Activated CD4-positive, alpha-beta T cell treated with anti-CD3 and anti-CD28 coated beads, Interleukin-2, amount 50 U/mL, for 1 hour (primary cell): ENCODE measurements at regions not wholly inside any gene's neighbourhood (a gene's known extent, or its start where the extent isn't known, plus 50 kb on each side); places are given as distances from the start of the nearest gene placed in this dataset.
"Not testable (repeated sequence)": the region's sequence is repeated elsewhere in the genome, so short reads cannot be mapped to it uniquely, and the experiment has no call there.

ENCODE experiments used
- DNase-seq: peaks from one replicate; pipeline ENCODE4 v3.0.0-alpha.2; 2020

DNA sequence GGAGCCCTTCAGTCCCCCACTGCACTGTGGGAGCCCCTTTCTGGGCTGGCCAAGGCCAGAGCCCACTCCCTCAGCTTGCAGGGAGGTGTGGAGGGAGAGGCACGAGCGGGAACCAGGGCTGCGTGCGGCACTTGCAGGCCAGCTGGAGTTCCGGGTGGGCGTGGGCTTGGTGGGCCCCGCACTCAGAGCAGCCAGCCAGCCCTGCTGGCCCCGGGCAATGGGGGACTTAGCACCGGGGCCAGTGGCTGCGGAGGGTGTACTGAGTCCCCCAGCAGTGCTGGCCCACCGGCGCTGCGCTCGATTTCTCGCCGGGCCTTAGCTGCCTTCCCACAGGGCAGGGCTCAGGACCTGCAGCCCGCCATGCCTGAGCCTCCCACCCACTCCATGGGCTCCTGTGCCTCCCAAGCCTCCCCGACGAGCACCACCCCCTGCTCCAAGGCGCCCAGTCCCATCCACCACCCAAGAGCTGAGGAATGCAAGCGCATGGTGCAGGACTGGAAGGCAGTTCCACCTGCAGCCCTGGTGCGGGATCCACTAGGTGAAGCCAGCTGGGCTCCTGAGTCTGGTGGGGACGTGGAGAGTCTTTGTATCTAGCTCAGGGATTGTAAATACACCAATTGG lies 776.2 kb downstream of the KCTD8 start:
- DNase-seq, result not testable (repeated sequence)

GRCh38 chr4:43680421-43680820 lies 768.2 kb downstream of the KCTD8 start:
- DNase-seq, result no peak

DNA sequence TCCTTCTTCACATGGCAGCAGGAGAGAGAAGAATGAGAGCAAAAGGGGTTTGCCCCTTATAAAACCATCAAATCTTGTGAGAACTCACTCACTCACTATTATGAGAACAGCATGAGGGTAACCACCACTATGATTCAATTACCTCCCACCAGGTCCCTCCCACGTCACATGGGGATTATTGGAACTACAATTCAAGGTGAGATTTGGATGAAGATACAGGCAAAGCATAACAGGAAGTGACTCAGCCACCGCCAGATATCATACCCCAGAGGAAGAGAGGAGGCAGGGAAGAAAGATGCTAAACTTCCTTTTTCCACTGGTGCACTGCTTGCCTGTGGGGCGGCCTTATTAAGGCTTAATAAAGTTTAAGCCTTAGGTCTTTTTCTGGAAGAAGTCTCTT lies 766.1 kb downstream of the KCTD8 start:
- DNase-seq, result no peak

DNA sequence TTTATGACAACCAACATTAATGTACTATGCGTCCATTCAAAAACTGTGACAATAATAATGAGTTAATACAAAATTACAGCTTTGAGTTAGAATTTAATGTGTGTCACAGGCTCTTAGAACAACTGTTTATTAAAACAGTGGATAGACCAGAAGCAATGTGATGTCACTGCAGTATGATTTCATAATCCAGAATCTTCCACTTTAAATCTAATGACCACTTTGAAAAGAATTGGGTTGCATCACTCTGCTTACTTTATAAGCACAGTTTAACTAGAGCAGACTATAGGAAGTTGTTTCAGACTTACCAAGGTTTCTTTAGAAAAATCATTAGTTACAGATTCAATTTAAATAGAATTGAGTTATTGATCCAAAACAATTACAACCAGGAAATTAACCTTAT lies 758.5 kb downstream of the KCTD8 start:
- no peak for DNase-seq

GRCh38 chr4:43693876-43694275 lies 754.7 kb downstream of the KCTD8 start:
- DNase-seq, result no peak

DNA sequence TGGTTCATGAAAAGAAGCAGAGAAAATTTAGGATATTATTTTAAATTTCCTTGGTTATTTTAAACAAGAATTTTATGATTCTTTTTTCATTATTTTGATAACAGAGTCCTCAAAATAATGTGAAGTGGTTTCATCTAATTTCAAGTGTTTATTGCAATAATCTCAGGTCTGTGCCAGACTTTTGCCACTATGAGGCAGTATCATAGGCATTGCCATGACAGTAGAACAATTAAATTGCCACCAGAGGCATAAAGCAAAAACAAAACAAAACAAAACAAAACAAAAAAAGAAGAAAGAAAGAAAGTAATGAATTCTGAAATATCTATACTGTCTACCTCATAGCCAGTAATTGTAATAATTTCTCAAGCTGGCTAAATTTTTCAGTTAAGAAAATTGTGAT lies 739.2 kb downstream of the KCTD8 start:
- DNase-seq, result no peak

GRCh38 chr4:43716721-43717395 lies 731.8 kb downstream of the KCTD8 start:
- DNase-seq, result no peak

GRCh38 chr4:43718369-43718768 lies 730.2 kb downstream of the KCTD8 start:
- DNase-seq, result no peak

DNA sequence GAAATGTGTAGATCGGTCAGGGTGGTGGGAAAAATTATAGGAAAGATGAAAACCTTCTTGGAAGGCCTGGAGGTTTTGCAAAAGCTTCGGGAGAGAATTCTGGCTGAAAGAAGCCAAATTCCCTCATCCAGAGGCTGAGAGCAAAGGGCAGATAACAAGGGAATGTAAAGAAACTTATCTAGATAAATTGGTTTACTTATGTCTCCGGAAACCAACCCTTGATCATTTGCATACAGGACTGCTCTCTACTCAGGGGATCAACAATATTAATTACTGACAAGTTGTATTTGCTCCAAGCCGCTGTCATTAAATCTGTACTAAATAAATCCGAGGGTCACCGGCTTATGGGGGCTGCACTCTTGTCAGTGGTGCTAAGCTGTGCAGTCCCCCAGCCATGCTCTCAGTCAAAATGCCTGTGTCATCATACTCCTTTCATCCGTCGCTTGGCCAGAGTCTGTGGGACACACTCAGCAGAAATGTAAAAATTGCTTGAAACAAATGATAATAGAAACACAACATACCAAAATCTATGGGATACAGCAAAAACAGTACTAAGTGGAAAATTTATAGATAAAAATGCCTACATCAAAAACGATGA lies 715.7 kb downstream of the KCTD8 start:
- no peak for DNase-seq

- DNase-seq, result no peak
Measured at GRCh38 chr4:43742083-43742482, 706.5 kb downstream of the KCTD8 start.

GRCh38 chr4:43754566-43754965 lies 694.0 kb downstream of the KCTD8 start:
- DNase-seq, result no peak

DNA sequence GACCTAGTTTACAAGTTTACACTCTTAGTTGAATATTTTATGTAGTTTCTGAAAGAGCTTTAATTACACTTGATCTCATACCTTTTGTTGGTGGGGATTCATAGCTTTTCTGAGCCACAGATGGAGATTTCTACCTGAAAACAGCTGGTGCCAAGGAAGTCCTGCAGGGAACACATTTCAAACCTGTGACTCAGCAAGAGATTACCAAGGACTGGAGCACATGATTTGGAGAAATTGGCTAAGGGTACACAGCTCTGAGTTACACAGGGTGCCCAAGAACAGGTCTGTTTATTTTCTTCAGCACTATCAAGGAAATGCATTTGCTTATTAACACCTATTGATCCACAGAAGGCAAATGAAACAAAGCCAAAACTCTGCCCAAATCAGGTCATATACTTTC lies 691.5 kb downstream of the KCTD8 start:
- no peak for DNase-seq

DNA sequence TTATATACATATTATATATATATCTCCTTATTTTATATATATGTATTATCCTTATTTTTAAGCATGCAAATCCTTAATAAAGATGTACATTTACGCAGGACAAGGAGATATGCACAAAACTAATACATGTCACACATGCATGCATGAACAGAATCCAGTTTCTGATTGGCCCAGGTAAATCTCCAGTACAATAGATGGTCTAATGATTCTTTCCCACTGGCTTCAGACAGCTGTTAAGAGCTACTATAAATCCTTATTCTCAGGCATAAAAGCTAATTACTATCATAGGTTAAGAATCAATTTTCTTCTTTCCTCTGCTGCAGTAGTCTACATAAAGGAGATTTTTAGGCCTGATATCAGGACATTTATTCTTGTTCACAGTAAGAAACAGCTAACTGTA lies 689.8 kb downstream of the KCTD8 start:
- DNase-seq, result no peak

DNA sequence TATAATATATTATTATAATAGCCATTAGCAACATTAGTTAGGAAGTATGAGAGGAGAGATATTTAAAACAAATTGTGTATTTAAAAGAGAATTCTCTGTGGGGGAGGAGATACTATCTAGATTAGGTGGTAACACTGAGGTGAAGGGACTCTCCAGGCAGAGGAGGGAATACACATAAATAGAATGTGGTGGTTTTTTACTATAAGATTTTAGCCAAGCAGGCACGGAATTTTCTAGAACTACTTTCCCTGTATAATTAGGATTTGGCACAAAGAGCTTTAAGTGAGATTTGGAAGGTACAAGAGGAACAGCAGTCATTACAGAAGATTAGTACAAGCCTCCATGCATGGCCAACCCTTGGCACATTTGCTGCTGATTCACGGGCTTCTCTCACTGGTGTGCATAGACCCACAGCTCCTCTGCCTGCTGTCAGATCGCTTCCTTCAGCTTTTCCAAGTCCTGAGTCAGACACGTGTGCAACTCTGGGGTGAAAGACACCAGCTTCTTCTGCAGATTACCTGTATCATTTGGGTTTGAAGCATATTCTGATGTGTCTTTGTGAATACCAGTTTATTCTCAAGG lies 685.5 kb downstream of the KCTD8 start:
- DNase-seq, result no peak

GRCh38 chr4:43765514-43765913 lies 683.1 kb downstream of the KCTD8 start:
- DNase-seq, result no peak

GRCh38 chr4:43766648-43767047 lies 682.0 kb downstream of the KCTD8 start:
- DNase-seq, result no peak

GRCh38 chr4:43776371-43776770 lies 672.2 kb downstream of the KCTD8 start:
- DNase-seq, result no peak

- DNase-seq, result no peak
Measured at GRCh38 chr4:43778187-43778915, 670.3 kb downstream of the KCTD8 start.

DNA sequence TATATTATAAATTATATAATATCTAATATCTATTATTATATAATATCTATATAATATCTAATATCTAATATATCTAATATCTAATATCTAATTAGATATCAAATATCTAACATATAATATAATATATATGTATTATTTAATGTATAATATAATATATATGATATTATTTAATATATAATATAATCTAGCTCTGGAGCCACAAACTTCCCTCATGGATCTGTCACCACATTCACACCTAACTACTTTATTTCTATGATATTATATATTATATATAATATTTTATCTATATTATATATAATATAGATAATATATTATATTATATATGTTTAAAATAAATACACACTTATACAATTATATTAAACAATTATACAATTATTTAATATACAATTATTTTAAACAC lies 667.5 kb downstream of the KCTD8 start:
- no peak for DNase-seq

DNA sequence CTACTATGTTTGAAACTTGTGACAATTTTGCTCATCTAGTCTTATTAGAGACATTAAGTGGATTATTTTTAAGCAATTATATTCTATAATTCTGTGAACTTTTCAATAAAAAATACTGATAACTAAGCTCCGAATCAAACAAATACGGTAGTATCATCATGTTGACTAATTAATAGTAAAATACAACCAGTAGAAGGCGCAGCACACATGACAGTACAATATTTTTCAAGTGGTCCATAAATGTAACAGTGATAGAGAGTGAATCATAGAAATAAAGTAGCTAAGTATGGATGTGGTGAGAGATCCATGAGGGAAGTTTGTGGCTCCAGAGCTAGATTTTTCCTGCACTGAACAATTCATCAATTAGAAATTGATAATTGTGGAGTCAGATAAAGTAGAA lies 666.2 kb downstream of the KCTD8 start:
- no peak for DNase-seq

DNA sequence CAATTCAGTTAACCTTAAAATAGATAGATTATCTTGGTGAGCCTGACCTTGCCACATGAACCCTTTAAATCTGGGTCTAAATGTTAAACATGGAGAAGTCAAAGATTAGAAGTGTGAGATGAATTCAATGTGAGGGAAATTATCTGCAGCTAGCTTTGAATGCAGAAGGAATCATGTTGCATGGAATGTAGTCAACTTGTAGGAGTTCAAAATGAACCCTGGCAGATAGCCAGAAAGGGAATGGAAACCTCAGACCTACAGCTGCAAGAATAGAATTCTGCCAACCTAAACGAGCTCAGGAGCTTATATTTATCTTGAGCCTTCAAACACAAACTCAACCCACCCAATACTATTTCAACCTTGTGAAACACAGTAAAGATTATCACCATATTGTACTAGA lies 632.5 kb downstream of the KCTD8 start:
- DNase-seq, result no peak

DNA sequence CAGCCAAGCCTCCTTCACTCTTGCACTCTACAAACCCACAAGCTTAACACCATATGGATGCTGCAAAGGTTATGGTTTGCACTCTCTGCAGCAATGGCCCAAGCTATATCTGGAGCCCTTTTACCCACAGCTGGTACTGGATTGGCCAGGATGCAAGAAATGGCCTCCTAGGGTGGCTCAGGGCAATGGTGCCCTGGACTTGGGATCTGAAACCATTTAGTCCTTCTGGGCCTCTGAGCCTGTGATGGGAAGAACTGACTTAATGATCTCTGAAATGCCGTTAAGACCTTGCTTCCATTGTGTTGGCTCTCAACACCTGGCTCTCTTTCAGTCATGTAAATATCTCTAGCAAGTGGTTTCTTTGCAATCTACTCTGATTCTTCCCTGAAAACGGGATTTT lies 626.0 kb downstream of the KCTD8 start:
- no peak for DNase-seq

DNA sequence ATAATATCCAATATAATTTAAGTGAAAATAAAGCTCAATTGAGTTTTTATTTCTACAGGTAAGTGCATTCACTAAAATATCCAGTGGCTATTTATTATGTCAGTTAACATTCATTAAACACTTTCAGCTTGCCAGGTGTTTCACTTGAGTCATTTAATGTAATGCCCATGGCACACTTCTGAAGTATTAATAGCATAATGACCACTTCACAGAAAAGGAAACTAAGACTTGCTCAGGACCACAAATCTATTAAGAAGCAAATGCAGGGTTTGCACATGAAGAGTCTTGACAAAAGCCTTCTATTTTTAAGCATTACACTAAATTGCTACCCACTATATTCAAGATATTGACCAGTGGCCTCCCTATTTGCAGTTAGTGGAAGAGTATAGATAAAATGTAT lies 612.7 kb downstream of the KCTD8 start:
- no peak for DNase-seq

GRCh38 chr4:43837171-43837570 lies 611.4 kb downstream of the KCTD8 start:
- no peak for DNase-seq
